ENCODE measurements at regions not wholly inside any gene's neighbourhood (a gene's known extent, or its start where the extent isn't known, plus 50 kb on each side); places are given as distances from the start of the nearest gene placed in this dataset.
"Not testable (repeated sequence)": the region's sequence is repeated elsewhere in the genome, so short reads cannot be mapped to it uniquely, and the experiment has no call there.

- H3K9me3 ChIP-seq, result no peaks in the 10 kb centered on the region
- 31% methylated on average over 7 of the region's 7 CpGs for WGBS
Measured at GRCh38 chr13:81106348-81106747, 765.4 kb upstream of the SPRY2 start.

DNA sequence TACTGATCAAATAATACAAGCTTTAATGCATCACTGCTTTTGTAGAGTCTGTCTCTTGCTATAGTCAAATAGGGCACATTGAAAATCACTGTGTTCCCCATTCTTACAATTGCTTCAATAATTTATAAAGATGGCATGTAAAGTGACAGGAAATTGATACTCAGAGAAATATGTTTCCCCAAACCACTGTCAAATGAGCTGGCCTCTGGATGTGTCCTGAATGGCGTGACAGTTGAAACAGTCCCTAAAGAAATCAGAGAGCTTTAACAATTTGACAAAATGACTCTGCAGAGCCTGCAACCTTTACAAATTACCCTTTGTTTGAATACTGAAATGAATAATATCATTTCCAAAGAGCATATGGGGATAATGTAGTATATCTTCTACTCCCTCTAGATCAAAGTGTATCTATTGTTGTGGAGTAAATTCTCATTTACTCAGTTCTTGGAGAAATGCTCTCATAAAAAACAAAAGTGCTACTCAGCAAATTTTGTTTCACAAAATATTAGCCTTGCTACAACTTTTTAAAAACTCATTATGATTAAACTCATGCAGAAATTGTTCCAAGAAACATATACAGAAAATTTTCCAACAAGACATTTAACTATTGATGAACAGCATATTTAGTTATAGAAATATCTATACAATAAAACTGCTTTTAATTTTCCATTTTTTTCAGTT, 763.2 kb upstream of the SPRY2 start:
- H3K27me3 ChIP-seq (replicated peaks; ENCODE audit: insufficient read depth), result no peaks in the 10 kb centered on the region
- no peaks in the 10 kb centered on the region for H3K9me3 ChIP-seq
- WGBS, result 70% methylated on average over 1 of the region's 1 CpG
- H3K36me3 ChIP-seq, result no peaks in the 10 kb centered on the region
- intact Hi-C loops (cut with DNase I), result no loop called here
- TF ChIP-seq POLR2A (IDR thresholded peaks at IDR 0.05) (no peak), CTCF (IDR thresholded peaks at IDR 0.05) (no peak), POLR2AphosphoS5 (IDR thresholded peaks at IDR 0.05) (no peak)
- H3K4me1 ChIP-seq (replicated peaks), result no peaks in the 10 kb centered on the region
- DNase-seq (ENCODE audit: low spot score), result no peak
- H3K4me3 ChIP-seq, result no peak overlapping the region
- no peak overlapping the region for H3K27ac ChIP-seq

More at GRCh38 chr13:81106348-81106747, 765.4 kb upstream of the SPRY2 start:
- DNase-seq (ENCODE audit: low spot score), result no peak
- intact Hi-C loops (cut with DNase I), result no loop called here
- Histone ChIP-seq H3K4me3 (no peak overlapping the region), H3K27ac (no peak overlapping the region), H3K36me3 (no peaks in the 10 kb centered on the region), H3K4me1 (replicated peaks) (no peaks in the 10 kb centered on the region), H3K27me3 (replicated peaks; ENCODE audit: insufficient read depth) (no peaks in the 10 kb centered on the region)
- TF ChIP-seq POLR2AphosphoS5 (IDR thresholded peaks at IDR 0.05), result no peak
- no peak for TF ChIP-seq CTCF (IDR thresholded peaks at IDR 0.05)
- no peak for TF ChIP-seq POLR2A (IDR thresholded peaks at IDR 0.05)

DNA sequence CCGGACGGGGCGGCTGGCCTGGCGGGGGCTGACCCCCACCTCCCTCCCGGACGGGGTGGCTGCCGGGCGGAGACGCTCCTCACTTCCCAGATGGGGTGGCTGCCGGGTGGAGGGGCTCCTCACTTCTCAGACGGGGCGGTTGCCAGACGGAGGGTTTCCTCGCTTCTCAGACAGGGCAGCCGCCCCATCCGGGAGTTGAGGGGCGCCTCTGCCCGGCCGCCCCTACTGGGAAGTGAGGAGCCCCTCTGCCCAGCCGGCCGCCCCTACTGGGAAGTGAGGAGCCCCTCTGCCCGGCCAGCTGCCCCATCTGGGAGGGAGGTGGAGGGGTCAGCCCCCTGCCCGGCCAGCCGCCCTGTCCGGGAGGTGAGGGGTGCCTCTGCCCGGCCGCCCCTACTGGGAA, 761.1 kb upstream of the SPRY2 start:
- H3K27me3 ChIP-seq (replicated peaks; ENCODE audit: insufficient read depth); H3K4me3 ChIP-seq; DNase-seq (ENCODE audit: low spot score); H3K27ac ChIP-seq; intact Hi-C loops (cut with DNase I); H3K36me3 ChIP-seq; H3K9me3 ChIP-seq; H3K4me1 ChIP-seq (replicated peaks): not testable (repeated sequence)
- WGBS, result 91% methylated on average over 22 of the region's 27 CpGs

- DNase-seq (ENCODE audit: low spot score), result no peak
- H3K4me3 ChIP-seq, result no peak overlapping the region
- TF ChIP-seq POLR2A (IDR thresholded peaks at IDR 0.05) (no peak), CTCF (IDR thresholded peaks at IDR 0.05) (no peak), POLR2AphosphoS5 (IDR thresholded peaks at IDR 0.05) (no peak)
- H3K36me3 ChIP-seq, result no peaks in the 10 kb centered on the region
- H3K4me1 ChIP-seq (replicated peaks), result no peaks in the 10 kb centered on the region
- intact Hi-C loops (cut with DNase I), result no loop called here
- H3K27me3 ChIP-seq (replicated peaks; ENCODE audit: insufficient read depth), result no peaks in the 10 kb centered on the region
- no peak overlapping the region for H3K27ac ChIP-seq
- WGBS, result 70% methylated on average over 4 of the region's 4 CpGs
- no peaks in the 10 kb centered on the region for H3K9me3 ChIP-seq
Measured at GRCh38 chr13:81089371-81090157, 748.6 kb upstream of the SPRY2 start.

DNA sequence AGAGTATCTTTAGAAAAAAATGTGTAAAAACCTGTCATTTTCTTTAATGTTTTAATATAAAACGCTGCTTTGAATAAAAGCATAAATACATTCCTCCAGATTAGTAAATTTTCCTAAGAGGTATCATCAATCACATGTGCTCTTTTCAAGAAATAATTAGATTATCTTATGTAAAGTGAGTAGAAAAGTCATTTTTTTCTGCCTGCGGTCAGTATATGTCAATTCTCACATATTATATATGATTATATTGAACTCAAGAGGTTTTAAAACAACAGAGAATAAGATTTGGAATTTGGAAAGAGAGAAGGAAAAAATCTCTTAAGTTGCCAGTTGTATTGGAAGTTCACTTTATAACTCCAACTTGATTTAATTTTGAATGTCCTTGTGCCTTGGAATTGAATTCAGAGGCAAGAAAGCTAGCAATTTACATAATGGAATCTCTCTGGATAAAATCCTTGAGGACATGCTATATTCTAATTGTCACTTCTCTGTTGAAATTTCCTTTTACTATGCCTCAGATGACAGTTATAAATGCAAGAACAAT, 740.1 kb upstream of the SPRY2 start:
- H3K4me3 ChIP-seq, result no peak overlapping the region
- intact Hi-C loops (cut with DNase I), result no loop called here
- H3K27ac ChIP-seq, result no peak overlapping the region
- no peak for TF ChIP-seq POLR2AphosphoS5 (IDR thresholded peaks at IDR 0.05)
- no peak for TF ChIP-seq CTCF (IDR thresholded peaks at IDR 0.05)
- no peak for TF ChIP-seq POLR2A (IDR thresholded peaks at IDR 0.05)
- H3K9me3 ChIP-seq, result no peaks in the 10 kb centered on the region
- 75% methylated on average over 2 of the region's 2 CpGs for WGBS
- no peak for DNase-seq (ENCODE audit: low spot score)
- H3K4me1 ChIP-seq (replicated peaks), result no peaks in the 10 kb centered on the region
- no peaks in the 10 kb centered on the region for H3K27me3 ChIP-seq (replicated peaks; ENCODE audit: insufficient read depth)
- H3K36me3 ChIP-seq, result no peaks in the 10 kb centered on the region
